NCI-H2196 treated with DMSO at 0.1 percent for 48 hours (cell line): ENCODE measurements at regions not wholly inside any gene's neighbourhood (a gene's known extent, or its start where the extent isn't known, plus 50 kb on each side); places are given as distances from the start of the nearest gene placed in this dataset.
A peak's percentile ranks its signal among the peaks of the same experiment; 100 is the strongest.
"Not testable (repeated sequence)": the region's sequence is repeated elsewhere in the genome, so short reads cannot be mapped to it uniquely, and the experiment has no call there.

Experiments used
- DNase-seq: peaks from one replicate; lab custom pipeline; 2025; ENCODE audit not compliant: unreplicated experiment; lab: John Stamatoyannopoulos, UW

DNA sequence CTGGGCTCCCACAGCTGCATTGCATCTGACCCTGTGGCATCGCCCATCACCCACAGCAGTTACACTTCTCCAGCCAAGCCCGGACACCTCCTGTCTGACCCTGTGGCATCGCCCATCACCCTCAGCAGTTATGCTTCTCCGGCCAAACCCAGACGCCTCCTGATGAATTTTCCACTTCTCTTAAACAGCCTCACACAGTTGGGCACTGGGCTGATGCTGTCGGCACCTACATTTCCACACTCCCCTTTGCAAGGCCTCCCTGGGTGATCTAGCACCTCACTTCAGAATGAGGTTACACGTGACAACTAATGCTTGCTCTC is 175.2 kb upstream of the ARID1B start:
- no peak for DNase-seq

DNA sequence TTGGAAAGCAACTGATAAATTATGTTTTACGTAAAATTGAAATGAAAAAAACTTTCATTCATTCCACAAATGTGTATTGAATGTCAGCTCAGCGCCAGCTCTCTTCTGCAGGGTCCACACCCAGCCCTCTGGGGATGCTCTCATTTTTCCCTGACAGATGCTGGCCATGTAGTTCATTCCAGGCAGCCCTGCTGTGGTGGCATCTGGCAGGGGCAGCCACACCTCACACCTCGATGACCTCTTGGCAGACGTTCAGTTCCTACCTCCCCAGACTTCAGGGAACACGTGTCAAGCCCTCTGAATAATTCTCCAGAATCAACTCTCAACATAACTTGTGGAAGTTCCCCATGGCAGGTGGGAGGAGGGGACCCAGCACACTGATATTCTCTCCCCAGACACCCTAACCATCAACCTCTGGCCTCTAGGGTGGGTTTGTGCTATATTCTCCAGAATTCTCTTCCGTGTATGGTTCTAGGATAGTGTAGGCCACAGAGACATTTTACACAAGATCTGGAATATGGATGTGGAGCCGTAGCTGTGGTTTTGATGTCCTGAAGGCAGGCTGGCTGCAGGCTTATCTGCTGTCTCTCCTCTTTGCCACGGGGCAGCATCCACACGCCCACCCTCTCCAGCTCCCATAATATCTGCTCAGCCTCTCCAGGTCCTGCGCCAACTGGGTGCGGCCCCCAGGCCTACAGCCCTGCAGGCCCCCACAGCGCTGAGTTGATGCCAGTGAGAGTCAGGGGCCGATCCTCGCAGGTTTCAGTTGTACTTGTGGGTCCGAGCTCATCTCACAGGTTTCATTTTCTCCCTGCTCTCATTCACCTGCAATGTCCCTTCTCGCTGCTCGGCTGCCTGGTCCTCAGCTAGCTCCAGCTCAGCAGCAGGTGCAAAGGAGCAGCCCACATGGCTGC is 175.8 kb upstream of the ARID1B start:
- no peak for DNase-seq

DNA sequence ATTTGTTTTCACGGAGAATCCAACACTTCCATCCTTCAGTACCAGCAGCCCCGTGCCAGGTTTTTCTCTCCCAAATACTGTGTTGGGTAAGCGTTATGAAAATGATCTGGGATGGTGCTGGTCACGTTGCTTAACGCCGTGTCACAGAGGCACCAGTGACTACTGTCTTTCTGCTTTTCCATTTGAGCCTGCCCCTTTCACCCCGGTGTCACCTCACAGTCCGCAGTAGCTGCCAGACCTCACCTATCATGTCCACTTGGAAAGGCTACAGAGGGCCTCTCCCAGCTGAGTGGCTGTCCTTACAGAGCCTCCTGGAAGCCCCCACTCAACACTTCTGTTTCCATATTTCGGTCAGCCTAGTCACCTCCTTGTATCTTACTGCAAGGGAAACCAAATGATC is 176.5 kb upstream of the ARID1B start:
- DNase-seq, result no peak

DNA sequence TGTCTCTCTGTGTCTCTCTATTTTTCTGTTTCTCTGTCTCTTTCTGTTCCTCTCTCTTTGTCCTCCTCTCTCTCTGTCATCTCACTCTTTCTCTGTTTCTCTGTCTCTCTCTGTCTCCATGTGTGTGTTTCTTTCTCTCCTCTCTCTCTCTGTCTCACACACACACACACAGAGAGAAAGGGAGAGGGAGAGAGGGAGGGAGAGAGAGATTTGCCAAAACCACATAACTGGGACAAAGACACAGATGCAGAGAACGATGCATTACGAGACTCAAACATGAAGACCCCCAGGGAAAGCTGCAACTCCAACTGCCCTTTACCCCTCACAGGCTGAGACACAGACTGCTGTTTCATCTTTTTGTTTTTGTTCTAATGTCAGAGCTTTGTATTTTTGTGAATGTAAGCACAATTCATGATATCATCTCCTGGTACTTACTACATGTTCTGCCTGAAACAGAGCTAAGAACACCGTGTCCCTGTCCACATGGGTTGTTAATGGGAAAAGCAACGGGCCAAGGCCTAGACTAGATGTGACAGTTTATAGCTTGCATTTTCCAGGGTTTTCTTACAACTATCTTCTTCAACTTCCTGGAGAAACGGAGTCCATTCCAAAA is 177.1 kb upstream of the ARID1B start:
- DNase-seq, result no peak

DNA sequence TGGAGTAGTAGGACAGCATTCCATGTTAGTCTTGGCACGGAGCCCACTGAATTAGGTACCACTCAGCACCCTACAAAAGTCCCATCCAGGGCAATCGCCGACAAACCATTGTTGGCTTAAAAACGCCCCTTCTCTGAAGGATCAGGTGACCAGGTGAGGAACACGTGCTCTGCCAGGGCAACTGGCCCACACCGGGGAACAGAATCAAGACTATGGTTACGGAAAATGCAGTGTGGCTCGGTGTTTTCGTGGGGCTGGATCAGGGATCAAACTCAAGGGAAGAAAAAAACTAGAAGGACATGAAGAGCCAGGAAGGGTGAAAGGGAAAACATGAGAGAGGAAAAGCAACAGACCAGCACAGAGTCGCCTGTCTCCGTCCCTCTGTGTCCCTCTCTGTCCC is 177.8 kb upstream of the ARID1B start:
- no peak for DNase-seq

DNA sequence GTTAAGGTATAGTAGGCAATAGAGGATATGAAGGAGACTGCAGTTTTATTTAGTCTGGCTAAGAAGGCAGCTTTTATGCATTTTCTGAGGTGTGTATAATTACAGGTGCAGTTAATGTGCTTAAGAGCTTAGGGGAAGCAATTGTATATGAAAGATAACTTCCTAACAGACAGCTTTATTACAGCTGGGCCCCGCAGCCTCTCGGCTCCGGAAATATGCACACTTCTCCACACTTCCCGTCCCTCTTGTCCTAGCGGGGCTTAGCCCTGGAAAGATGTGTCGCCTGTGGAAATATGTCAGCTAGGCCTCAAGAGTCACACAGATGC is 178.4 kb upstream of the ARID1B start:
- DNase-seq, result no peak

DNA sequence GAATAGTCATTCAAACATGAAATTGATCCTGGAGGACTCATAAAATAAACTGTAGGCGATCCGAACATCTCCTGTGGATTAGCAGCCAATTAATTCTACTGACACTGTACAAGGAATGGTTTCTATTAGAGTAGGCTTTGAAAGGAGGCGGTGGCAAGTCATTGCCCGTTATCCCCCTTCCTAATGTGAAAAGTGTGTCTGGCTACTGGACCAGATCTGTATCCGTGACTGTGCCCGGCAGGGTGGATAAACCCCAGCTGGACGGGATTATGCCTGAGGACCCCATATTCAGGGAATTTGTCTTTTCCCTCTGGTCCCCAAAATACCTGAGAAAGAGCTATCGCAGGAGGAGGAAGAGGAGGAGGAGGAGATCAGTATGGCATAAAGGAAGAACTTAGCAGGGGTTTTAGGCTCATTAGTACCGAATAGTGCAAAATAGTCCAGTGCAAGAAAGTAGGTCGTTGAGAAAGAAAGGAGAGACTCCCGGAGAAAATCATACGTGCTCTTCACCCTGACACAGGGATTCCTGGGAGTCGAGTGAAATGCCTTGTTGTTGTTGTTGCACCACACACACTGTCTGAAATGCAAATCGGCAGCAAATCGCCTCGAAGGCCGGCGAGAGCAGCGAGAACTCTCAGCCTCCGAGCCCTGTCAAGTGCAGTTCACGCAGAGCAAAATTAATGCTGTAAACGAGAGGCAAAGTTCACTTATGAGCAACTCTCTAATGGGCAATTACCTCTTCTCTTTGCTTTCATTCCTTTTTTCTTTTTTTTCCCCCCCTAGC is 178.9 kb upstream of the ARID1B start:
- no peak for DNase-seq

DNA sequence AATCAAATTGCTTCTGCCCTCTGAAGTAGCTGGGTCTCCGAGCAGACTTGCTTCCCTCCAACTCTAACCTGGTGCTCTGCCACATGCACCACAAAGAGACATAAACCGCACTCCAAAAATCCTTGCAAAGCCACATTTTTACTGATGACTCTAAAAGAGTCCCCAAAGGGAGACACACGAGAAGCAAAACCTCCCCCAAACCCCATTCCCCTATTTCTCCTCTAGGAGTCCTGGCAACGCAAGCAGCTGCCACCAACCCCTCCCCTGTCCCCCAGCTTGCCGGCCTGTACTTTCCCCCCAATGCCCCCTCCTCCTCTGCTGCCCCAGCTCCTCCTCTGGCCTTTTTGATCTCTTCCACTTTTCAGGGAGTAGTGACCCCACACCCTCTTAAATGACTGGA is 180.1 kb upstream of the ARID1B start:
- no peak for DNase-seq

DNA sequence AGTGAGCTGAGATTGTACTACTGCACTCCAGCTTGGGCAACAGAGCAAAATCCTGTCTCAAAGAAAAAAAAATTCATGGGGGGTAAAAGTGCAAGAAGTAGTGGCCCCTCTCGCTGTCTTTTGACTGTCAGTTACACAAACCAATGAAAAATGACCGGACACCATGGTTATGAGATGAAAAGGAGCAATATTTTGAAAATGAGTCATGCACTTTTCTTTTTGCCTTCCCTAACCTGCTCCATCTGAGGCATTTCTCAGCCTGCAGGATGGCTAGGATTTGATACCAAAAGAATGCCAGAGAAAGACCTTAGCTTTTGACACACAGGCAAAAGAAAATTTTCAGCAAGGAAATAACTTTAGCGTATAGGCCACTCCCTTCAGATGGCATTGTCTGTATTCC is 181.7 kb upstream of the ARID1B start:
- DNase-seq, result no peak

DNA sequence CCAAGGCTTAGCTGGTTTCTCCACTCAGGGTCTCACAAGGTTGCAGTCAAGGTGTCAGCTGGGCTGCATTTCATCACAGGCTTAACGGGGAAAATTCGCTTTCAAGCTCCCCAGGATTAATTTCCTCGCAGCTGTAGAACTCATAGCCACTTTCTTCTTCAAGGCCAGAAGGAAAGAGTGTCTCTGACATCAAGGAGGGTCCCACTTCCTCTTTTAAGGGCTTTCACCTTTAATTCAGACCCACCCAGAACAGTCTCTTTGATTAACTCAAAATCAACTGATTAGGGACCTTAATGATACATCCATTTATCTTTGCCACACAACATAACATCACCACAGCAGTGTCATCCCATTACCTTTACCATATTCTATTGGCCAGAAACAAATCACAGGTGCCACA is 183.3 kb upstream of the ARID1B start:
- no peak for DNase-seq

DNA sequence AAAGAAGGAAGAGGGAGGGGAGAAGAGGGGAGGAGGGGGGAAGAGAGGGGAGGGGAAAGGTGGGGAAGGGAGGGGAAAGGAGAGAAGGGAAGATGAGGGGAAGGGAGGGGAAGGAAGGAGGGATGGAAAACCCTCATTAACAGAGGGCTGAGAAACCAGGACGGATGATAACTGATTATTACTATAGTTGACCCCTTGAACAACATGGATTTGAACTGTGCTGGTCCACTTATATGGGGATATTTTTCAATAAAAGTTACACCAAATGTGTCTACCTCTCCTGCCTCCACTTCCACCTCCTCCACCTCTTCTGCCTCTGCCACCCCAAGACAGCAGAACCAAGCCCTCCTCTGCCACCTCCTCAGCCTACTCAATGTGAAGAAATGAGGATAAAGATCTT is 184.1 kb upstream of the ARID1B start:
- DNase-seq, result no peak

DNA sequence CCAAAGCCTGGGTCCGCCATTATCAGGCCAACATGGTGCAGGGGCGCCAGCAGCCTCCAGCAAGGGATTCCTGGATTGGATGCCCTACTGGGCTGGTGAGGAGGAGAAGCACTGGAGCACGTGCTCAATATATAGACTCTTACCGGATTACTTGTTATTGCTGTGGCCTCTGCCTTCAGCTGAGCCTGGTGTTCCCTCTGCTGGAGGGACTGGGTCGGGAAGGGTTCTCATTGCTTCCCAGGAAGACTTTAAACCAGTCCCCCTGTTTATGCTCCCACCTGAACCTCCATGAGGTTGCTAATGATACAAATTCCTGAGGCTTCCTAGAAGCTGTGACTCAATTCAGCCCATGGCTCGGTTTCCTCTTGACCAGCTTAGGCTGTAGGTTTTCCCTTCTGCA is 186.7 kb upstream of the ARID1B start:
- no peak for DNase-seq

DNA sequence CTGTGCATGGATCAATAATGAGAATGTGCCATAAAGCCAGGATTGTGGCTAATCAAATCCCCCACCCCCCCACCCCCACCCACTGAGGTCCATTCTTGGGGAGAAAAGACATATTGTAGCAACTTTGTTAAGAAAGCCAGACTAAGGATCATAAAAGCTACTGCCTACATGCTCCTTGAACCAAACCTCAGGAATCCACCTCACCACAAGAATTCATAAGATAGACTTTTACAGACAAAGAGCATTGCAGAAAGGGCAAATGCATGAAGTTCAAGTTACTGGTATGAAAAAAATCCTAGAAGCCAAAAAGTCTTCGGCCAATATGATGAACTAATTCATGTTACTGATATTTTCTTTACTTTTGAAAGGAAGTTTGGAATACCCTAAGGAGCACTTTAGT is 187.9 kb upstream of the ARID1B start:
- DNase-seq, result no peak

DNA sequence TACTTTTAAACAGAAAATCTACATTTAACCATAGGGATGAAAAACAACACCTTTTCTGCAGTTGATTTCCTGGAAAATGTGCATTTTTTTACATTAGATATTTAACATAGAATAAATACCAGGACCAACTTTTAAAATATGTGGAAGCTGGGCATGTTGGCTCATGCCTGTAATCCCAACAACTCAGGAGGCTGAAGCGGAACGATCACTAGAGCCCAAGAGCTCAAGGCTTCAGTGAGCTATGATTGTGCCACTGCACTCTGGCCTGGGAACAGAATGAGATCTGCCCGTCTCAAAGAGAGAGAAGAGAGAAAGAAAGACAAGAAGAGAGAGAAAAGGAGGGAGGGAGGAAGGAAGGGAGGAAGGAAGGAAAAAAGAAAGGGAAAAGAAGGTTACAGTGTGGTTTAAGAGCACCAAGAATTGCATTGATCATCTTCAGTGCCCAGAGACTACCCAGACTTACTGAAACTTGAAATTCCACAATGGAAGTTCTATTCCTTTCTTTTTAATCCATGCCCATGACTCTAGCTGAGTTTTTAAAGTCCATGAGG is 189.4 kb upstream of the ARID1B start:
- no peak for DNase-seq

DNA sequence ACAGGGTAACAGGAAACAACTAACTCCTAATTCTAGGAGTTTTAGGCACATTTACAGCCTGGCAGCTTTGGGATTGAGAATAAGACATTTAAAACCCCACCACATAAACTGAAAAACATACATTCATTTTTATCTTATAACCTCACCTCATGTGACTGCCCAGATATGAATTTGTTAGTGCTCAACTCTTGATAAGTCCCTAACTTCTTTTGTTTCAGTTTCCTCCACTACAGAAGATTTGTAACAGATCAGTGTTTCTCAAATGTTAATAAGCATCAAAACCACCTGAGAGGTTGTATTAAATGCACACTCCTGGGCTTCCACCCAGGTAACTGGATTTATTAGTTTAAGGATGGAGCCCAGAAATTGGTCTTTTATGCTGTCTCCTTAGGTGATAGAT is 190.1 kb upstream of the ARID1B start:
- no peak for DNase-seq

DNA sequence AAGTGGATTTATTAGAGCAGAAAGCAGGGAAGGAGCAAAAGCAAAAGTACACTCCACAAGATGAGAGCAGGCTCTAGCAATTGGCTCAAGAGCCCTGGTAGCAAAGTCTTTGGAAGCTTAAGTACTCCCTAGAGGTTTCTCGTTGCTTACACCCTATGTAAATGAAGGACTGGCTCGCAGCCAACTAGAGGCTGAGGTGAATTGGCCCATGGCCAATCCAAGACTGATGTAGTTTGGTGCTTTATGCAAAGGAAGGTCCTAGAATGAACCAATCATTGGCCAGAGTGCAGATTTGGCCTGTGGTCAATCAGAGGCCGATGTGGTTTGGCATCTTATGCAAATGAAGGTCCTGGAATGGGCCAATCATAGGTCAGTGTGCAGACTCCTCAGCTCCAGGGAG is 191.3 kb upstream of the ARID1B start:
- DNase-seq, result no peak

DNA sequence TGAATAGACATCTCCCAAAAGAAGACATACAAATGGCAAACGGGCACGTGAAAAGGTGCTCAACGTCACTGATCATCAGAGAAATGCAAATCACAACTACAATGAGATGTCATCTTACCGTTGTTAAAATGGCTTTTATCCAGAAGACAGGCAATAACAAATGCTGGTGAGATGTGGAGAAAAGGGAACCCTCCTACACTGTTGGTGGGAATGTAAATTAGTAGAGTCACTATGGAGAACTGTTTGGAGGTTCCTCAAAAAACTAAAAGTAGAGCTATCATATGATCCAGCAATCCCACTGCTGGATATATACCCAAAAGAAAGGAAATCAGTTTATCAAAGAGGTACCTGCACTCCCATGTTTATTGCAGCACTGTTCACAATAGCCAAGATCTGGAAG is 193.1 kb upstream of the ARID1B start:
- not testable (repeated sequence) for DNase-seq

DNA sequence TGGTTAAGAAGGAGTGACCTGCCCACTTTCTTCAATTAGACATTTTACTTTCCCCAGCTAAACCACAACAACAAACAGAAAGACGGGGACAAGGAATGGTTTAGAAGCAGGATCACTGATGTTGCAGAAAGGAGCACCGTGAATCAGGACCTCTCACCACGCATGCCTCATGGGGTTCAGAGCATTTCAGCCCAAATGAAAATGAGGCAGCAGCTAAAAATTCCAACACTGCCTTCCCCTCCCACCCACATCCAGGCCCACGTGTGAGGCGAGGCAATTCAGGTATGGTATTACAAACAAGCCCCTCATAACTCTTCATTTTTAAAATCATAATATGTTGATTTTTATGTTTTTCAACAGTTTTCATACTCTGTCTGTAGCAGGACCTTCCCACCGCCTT is 194.1 kb upstream of the ARID1B start:
- DNase-seq, result no peak

DNA sequence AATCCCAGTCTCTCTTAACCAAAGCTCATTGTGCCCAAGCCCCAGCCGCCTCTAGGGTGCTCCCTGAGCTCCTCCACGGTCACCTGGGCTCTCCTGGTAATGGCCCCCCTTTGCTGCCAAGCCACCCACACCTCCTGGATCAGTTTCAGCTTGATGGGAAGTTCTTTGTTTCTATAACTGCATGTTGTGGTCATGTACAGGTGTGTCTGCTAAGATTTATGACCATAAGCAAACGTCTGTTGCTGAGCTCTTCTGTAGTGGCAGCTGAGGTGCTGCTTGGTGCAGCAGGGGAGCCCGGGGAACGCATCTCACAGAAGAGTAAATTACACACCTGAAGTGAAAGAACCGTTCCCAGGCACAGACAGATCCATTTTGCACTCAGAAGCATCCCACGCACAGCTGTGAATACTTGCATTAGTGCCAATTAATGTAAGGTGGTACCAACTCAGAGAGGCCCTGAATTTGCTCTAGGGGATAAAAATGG is 194.6 kb upstream of the ARID1B start:
- DNase-seq, result peak; percentile 6

DNA sequence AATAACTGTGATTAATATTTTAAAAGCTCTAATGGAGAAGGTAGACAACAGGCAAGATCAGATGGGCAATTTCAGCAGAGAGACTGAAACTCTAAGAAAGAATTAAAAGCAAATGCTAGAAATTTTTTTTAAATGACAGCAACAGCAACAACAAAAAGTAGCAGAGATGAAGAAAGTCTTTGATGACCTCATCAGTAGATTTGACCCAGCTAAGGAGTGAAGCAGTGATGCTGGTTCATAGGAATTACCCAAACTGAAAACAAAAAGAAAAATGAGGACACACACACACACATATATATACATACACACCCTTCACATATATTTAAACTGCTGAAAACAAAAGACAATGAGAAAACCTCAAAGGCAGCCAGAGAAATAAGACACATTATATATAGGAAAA is 197.6 kb upstream of the ARID1B start:
- no peak for DNase-seq

DNA sequence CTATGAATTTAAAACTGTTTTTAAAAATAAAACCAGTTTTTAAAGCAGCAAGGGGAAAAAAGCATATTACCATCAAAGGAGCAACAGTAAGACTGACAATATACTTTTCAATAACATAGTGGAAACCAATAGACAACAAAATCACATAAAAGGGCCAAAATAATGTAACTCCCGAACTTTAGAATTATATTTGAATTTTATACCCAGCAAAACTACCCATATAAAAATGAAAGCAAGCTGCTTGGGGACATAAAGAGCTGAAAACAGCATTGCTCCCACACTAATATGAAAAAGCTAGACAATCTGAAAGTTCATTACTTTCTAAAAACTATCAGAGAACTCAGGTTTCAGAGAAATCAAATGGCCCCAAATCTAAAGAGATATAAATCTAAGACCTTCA is 199.4 kb upstream of the ARID1B start:
- no peak for DNase-seq

DNA sequence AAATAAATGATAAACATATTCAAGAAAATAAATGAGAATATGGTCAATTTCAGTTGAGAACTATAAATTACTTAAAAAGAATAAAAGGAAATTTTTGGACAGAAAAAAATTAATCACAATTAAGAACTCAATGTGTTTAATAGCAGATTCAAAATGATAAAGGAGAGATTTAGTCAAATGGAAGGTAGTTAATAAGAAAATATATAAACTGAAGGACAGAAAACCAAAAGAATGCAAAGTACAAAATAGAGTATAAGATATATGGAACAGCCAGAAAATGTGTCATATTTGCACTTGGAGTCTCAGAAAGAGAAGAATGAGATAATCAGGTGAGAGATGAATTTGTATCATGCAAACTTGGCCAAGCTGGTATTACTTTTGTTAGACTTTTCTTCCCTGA is 201.8 kb upstream of the ARID1B start:
- DNase-seq, result no peak
